ENCODE measurements at regions not wholly inside any gene's neighbourhood (a gene's known extent, or its start where the extent isn't known, plus 50 kb on each side); places are given as distances from the start of the nearest gene placed in this dataset.
A peak's percentile ranks its signal among the peaks of the same experiment; 100 is the strongest.

DNA sequence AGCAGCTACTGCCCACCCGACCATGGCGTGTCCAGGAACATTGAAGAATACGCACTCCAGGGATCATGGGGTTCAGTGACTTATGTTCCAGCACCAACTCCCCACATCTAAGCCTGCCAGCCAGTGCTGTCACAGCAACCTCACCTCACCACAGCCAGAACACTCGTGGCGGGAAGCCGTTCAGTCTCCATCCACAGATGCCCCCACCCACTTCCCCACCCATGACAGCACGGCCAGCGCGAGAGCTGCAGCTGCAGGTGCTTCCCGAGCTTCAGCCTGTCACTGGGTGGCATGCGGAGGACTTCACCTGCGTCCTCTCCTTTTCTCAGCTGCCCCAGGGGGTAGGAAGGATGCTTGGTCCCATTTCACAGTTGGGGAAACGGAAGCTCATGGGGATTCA is 50.3 kb downstream of the RBFOX3 start:
- DNase-seq (ENCODE audit: low read depth in 1 of 2, low spot score in 1 of 2) (no peak), FAIRE-seq (no peak), ATAC-seq (no peak)
- no peak for TF ChIP-seq CHD2 (IDR thresholded peaks at IDR 0.05; ENCODE audit: low read length, partially characterized antibody)
- no peak for TF ChIP-seq GATA3 (IDR thresholded peaks at IDR 0.05; ENCODE audit: borderline replicate concordance)
- TF ChIP-seq CEBPB (IDR thresholded peaks at IDR 0.05): no peak
- TF ChIP-seq RARB (CRISPR knock-in tag; IDR thresholded peaks at IDR 0.05): no peak
- TF ChIP-seq REST (IDR thresholded peaks at IDR 0.05): no peak
- TF ChIP-seq KDM5A (IDR thresholded peaks at IDR 0.05): no peak
- no peak for TF ChIP-seq FOSB (CRISPR knock-in tag; IDR thresholded peaks at IDR 0.05)
- TF ChIP-seq JUNB (IDR thresholded peaks at IDR 0.05): no peak
- TF ChIP-seq ESRRA (IDR thresholded peaks at IDR 0.05; ENCODE audit: borderline replicate concordance, low read length): no peak
- TF ChIP-seq, protein P1, sequence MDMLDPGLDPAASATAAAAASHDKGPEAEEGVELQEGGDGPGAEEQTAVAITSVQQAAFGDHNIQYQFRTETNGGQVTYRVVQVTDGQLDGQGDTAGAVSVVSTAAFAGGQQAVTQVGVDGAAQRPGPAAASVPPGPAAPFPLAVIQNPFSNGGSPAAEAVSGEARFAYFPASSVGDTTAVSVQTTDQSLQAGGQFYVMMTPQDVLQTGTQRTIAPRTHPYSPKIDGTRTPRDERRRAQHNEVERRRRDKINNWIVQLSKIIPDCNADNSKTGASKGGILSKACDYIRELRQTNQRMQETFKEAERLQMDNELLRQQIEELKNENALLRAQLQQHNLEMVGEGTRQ (IDR thresholded peaks at IDR 0.05): no peak
- TF ChIP-seq, protein P2, sequence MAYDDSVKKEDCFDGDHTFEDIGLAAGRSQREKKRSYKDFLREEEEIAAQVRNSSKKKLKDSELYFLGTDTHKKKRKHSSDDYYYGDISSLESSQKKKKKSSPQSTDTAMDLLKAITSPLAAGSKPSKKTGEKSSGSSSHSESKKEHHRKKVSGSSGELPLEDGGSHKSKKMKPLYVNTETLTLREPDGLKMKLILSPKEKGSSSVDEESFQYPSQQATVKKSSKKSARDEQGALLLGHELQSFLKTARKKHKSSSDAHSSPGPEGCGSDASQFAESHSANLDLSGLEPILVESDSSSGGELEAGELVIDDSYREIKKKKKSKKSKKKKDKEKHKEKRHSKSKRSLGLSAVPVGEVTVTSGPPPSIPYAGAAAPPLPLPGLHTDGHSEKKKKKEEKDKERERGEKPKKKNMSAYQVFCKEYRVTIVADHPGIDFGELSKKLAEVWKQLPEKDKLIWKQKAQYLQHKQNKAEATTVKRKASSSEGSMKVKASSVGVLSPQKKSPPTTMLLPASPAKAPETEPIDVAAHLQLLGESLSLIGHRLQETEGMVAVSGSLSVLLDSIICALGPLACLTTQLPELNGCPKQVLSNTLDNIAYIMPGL (CRISPR knock-in tag; IDR thresholded peaks at IDR 0.05; ENCODE audit: borderline replicate concordance): no peak
- TF ChIP-seq, protein P3, sequence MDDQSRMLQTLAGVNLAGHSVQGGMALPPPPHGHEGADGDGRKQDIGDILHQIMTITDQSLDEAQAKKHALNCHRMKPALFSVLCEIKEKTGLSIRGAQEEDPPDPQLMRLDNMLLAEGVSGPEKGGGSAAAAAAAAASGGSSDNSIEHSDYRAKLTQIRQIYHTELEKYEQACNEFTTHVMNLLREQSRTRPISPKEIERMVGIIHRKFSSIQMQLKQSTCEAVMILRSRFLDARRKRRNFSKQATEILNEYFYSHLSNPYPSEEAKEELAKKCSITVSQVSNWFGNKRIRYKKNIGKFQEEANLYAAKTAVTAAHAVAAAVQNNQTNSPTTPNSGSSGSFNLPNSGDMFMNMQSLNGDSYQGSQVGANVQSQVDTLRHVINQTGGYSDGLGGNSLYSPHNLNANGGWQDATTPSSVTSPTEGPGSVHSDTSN (IDR thresholded peaks at IDR 0.05): no peak
- TF ChIP-seq ATOH8 (CRISPR knock-in tag; IDR thresholded peaks at IDR 0.05; ENCODE audit: low read depth): no peak
- no peak for TF ChIP-seq BHLHE40 (IDR thresholded peaks at IDR 0.05; ENCODE audit: low read depth, low read length)
- TF ChIP-seq CBX2 (IDR thresholded peaks at IDR 0.05; ENCODE audit: borderline replicate concordance, low read depth): no peak
- TF ChIP-seq MAFK (IDR thresholded peaks at IDR 0.05; ENCODE audit: partially characterized antibody): no peak
- no peak for TF ChIP-seq HEYL (CRISPR knock-in tag; IDR thresholded peaks at IDR 0.05)
- TF ChIP-seq ZNF302 (CRISPR knock-in tag; IDR thresholded peaks at IDR 0.05): no peak
- no peak for TF ChIP-seq CHD4 (IDR thresholded peaks at IDR 0.05; ENCODE audit: borderline replicate concordance)
- Histone ChIP-seq H3K4me2 (no peak overlapping the region), H3K27ac (peak overlapping the region; percentile 85 to 89; a peak in 4 of 6 replicates), H3K9me3 (no peaks in the 10 kb centered on the region), H3K4me1 (peaks cover 56% of the 10 kb centered on the region), H3K4me3 (no peak overlapping the region)
- POLR2A ChIA-PET: no interaction called here
- WGBS (ENCODE audit: missing lambda C conversion rate): 90% methylated on average over 13 of the region's 13 CpGs
- CTCF ChIA-PET: interaction anchor here (4.3 kb wide), 1 partner anchor 52 kb away, joined by 19 read pairs; no protein-coding TSS in a partner anchor

Data from A549 (cell line).